OCI-LY7 (cell line): ENCODE measurements at regions not wholly inside any gene's neighbourhood (a gene's known extent, or its start where the extent isn't known, plus 50 kb on each side); places are given as distances from the start of the nearest gene placed in this dataset.

ENCODE experiments used
- CTCF ChIP-seq: fragments of 200-600 bp; sonication (generic); conservative IDR thresholded peaks from 2 replicates; pipeline ENCODE4 v1.5.1; 2014; ENCODE audit warnings: mild to moderate bottlenecking, antibody characterized with exemption, low read length, moderate library complexity, mixed read lengths
- EZH2phosphoT487 ChIP-seq: fragments of 200-600 bp; sonication (generic); IDR thresholded peaks from 2 replicates; pipeline ENCODE4 v1.6.1; 2018; ENCODE audit warnings: low read depth, borderline replicate concordance, mild to moderate bottlenecking, mixed run types, antibody characterized with exemption, low read length, moderate library complexity, mixed read lengths

- TF ChIP-seq CTCF = no peak
- no peak for TF ChIP-seq EZH2phosphoT487
Observed at GRCh38 chr12:75704664-75705063, 193.3 kb upstream of the KRR1 start.
